GM12891 (cell line): ENCODE measurements at regions not wholly inside any gene's neighbourhood (a gene's known extent, or its start where the extent isn't known, plus 50 kb on each side); places are given as distances from the start of the nearest gene placed in this dataset.
A peak's percentile ranks its signal among the peaks of the same experiment; 100 is the strongest.

ENCODE experiments used
- DNase-seq: peaks from one replicate; pipeline ENCODE4 v3.0.0; 2011; ENCODE audit warnings: low spot score; ENCODE audit not compliant: insufficient read length
- FAIRE-seq: peaks from 2 replicates; lab custom pipeline; 2011; peaks lifted over from hg19 to GRCh38; lab: Jason Lieb, UNC
- PAX5 ChIP-seq: IDR thresholded peaks from 2 replicates; pipeline ENCODE4 v1.6.1; 2011; ENCODE audit warnings: low read length, moderate library complexity, mild to moderate bottlenecking; ENCODE audit not compliant: insufficient read depth, severe bottlenecking
- POLR2A ChIP-seq: IDR thresholded peaks from 2 replicates; pipeline ENCODE4 v1.6.1; 2011; ENCODE audit warnings: low read depth, low read length, control low read depth
- POLR2AphosphoS5 ChIP-seq: IDR thresholded peaks from 2 replicates; pipeline ENCODE4 v1.6.1; 2011; ENCODE audit warnings: low read depth, low read length, control low read depth
- POU2F2 ChIP-seq: IDR thresholded peaks from 2 replicates; pipeline ENCODE4 v1.6.1; 2011; ENCODE audit warnings: low read depth, mild to moderate bottlenecking, control low read depth, low read length, moderate library complexity
- SPI1 ChIP-seq: IDR thresholded peaks from 2 replicates; pipeline ENCODE4 v1.6.1; 2011; ENCODE audit warnings: low read depth, low read length, control low read depth
- TAF1 ChIP-seq: IDR thresholded peaks from 2 replicates; pipeline ENCODE4 v1.6.1; 2011; ENCODE audit warnings: low read depth, low read length, control low read depth

GRCh38 chr9:13715430-13715829 lies 435.9 kb upstream of the MPDZ start:
- TF ChIP-seq POU2F2: no peak
- no peak for TF ChIP-seq SPI1
- TF ChIP-seq POLR2AphosphoS5: no peak
- TF ChIP-seq POLR2A: no peak
- TF ChIP-seq TAF1: no peak
- no peak for TF ChIP-seq PAX5
- FAIRE-seq (no peak), DNase-seq (no peak)

GRCh38 chr9:13707612-13708576 lies 428.4 kb upstream of the MPDZ start:
- FAIRE-seq (no peak), DNase-seq (no peak)
- no peak for TF ChIP-seq POU2F2
- 0 out of 2 replicates have a peak, but pooled peaks have one; percentile 28 for TF ChIP-seq SPI1

DNA sequence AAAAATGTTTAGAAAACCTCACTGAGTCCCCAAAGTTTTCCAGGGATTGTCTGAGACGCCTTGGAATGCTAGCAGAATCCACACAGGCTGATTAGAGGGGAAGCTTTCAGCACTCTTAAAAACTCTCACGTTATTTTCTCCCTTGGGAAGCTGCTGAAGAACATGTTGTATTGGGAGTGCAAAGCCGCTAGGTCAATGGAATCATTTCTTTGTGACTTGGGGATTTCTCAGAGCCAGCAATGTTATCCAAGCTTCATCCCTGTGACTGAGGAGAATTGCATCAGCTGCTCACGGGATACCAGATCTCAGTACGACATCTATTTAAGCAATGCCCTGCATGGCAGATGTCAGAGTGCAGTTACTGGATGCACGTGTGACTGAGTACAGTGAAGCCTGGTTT lies 426.4 kb upstream of the MPDZ start:
- FAIRE-seq (no peak), DNase-seq (no peak)
- TF ChIP-seq PAX5 (no peak), POLR2AphosphoS5 (no peak), POLR2A (no peak), POU2F2 (no peak), TAF1 (no peak)

DNA sequence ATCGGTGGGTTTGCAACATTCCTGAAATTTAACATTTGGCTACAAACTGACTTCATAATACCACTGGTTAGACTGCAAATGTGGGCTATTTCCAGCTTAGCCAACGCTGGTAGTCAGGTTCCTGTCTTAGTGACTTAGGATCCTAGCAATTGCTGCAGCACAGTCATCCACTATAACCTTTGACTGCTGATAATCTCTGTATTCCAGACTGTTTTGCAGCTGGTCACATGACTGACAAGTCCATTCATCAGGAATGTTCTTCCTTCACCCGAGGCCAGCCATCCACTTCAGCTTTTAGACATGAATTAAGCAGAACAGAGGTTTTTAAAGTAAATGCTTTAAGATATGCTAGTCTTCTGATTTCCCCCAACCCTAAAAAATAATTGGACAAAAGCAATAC lies 425.9 kb upstream of the MPDZ start:
- no peak for FAIRE-seq
- DNase-seq: no peak
- TF ChIP-seq POLR2A (no peak), TAF1 (no peak), PAX5 (no peak), POLR2AphosphoS5 (no peak), POU2F2 (no peak), SPI1 (no peak)

GRCh38 chr9:13690595-13690994 lies 411.1 kb upstream of the MPDZ start:
- DNase-seq: no peak
- TF ChIP-seq POLR2A (no peak), POU2F2 (no peak), PAX5 (no peak), SPI1 (no peak), POLR2AphosphoS5 (no peak), TAF1 (no peak)
- FAIRE-seq: no peak

DNA sequence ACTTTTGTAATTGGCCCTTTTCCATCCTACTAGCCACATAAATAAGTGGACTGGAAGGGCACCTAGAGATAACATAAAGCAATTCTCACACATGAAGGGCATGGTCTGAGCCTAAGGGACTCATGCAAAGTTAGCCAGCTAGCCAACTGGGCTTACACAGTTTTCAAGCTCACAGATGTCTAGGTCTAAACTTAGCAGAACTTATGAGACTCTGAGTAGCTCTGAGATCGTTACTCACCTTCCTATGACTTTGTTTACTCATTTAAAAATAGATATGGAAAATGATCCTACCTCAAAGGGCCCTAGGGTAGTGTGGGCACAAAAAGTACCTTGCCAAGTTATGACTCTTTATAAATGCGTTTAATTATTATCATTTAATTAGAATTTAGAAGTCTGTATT lies 410.4 kb upstream of the MPDZ start:
- FAIRE-seq (no peak), DNase-seq (no peak)
- TF ChIP-seq POLR2AphosphoS5 (no peak), PAX5 (no peak), POU2F2 (no peak), SPI1 (no peak), TAF1 (no peak), POLR2A (no peak)

DNA sequence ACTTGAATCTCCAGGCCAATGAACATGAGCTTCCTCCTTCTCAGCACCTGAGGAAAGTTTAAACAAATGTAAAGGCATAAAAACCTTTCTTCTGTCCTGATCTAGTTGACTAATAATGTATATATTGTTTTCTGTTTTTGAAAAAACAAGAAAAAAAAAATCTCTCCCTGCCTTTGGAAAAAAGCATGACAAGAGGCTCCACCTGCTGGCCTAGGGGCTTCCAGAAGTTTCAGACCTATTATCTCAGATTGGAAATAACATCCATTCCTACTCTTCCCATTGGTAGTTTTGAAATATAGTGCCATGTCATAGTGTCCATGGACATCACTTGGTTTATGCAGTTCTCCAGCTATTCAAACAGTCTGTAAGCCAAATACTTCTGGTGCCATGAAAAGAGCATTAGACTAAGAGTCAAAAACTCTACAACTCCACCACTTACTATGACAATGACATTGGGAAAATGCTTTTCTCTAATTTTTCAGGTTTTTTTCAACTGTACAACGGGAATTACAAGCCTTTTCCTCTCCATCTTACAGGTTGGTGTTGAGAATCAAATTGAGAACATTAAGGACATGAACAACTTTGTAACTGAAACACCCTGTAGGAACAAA lies 409.6 kb upstream of the MPDZ start:
- FAIRE-seq (no peak), DNase-seq (no peak)
- no peak for TF ChIP-seq PAX5
- TF ChIP-seq POLR2AphosphoS5: no peak
- TF ChIP-seq SPI1: no peak
- TF ChIP-seq POU2F2: no peak

GRCh38 chr9:13688223-13688989 lies 408.9 kb upstream of the MPDZ start:
- TF ChIP-seq TAF1 (no peak), PAX5 (no peak), POU2F2 (no peak), SPI1 (no peak), POLR2A (no peak), POLR2AphosphoS5 (no peak)
- FAIRE-seq: no peak
- no peak for DNase-seq

DNA sequence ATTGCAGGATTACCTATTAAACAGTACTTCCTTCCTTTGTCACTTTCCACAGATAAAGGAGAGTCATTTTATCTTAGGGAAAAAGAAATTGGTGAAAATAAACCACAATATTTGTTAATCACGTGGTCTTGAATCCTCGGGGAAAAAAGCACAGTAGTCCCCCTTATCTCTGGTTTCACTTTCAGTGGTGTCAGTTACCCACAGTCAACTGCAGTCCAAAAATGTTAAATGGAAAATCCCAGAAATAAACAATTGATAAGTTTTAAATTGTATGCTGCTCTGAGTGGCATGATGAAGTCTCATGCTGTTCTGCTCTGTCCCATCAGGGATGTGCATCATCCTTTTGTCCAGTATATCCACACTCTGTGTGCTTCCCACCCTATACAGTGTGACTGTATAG lies 405.2 kb upstream of the MPDZ start:
- TF ChIP-seq TAF1: no peak
- no peak for FAIRE-seq
- DNase-seq: no peak

DNA sequence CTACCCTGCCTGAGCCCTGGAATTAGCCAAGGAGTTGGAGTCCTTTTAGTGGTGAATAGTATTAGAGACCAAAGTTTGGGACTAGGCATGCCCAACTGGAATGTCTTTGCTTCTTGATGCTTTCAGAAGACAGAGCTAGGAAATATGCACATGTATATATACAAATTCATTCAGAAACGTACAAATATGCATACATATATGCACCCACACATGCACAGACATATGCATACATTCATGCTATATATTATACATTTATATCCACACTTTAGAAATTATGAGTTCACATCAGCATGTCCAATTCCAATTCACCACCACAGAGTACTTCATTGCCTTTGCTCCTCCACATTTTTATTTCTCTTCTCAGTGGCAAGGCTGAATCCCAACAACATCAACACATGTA lies 398.3 kb upstream of the MPDZ start:
- FAIRE-seq (no peak), DNase-seq (no peak)
- TF ChIP-seq POLR2AphosphoS5 (no peak), PAX5 (no peak), SPI1 (no peak), TAF1 (no peak), POU2F2 (no peak), POLR2A (no peak)
